ENCODE measurements at regions not wholly inside any gene's neighbourhood (a gene's known extent, or its start where the extent isn't known, plus 50 kb on each side); places are given as distances from the start of the nearest gene placed in this dataset.

DNA sequence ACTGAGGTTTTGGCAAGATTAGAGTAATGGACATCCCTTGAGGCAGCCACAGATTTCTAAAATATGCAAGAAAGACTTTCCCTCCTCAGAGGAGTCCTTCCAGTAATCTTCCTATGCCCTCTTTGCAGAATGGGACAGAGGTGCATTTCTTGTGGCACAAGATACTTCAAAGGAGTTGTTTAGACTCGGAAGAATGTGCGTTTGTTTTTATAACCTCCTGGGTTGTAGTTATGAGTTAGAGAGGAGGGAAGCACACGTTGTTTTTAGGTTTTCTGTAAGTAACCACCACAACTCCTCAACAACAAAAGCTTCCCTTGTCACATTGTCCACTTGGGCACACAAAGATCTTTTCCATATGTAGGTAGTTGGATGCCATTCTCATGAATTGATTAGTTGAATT is 78.1 kb upstream of the GLI3 start:
- H3K36me3 ChIP-seq (ENCODE audit: control insufficient read depth, insufficient read depth, low read length) = no peaks in the 10 kb centered on the region
- no peak for DNase-seq (ENCODE audit: low read depth)
- H3K27me3 ChIP-seq (ENCODE audit: control insufficient read depth, insufficient read depth, low read length) = no peaks in the 10 kb centered on the region
- TF ChIP-seq, protein P1, sequence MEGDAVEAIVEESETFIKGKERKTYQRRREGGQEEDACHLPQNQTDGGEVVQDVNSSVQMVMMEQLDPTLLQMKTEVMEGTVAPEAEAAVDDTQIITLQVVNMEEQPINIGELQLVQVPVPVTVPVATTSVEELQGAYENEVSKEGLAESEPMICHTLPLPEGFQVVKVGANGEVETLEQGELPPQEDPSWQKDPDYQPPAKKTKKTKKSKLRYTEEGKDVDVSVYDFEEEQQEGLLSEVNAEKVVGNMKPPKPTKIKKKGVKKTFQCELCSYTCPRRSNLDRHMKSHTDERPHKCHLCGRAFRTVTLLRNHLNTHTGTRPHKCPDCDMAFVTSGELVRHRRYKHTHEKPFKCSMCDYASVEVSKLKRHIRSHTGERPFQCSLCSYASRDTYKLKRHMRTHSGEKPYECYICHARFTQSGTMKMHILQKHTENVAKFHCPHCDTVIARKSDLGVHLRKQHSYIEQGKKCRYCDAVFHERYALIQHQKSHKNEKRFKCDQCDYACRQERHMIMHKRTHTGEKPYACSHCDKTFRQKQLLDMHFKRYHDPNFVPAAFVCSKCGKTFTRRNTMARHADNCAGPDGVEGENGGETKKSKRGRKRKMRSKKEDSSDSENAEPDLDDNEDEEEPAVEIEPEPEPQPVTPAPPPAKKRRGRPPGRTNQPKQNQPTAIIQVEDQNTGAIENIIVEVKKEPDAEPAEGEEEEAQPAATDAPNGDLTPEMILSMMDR (IDR thresholded peaks at IDR 0.05; ENCODE audit: insufficient read depth, low read length, poor library complexity, severe bottlenecking) = no peak
- H3K4me3 ChIP-seq (ENCODE audit: low read depth, low read length) = no peak overlapping the region

DNA sequence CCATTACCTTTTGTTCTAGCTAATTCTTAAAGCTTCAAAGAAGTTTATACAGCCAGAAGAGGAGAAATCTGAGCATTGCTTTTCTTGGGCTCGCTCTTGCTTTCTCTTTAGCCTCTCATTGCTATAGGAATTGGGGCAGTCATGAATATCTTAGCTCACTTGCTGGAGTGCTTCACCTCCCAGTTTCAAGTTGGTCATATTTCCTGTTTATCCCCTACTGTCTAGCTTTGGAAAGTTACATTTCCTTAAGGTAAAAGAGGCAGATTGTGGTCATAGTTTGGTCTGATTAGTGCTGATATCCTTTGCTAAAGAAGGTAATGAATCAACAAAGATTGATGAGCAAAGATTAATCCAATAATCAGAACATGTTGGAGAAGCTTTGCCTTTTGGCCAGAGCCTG is 77.7 kb upstream of the GLI3 start:
- Histone ChIP-seq H3K4me3 (ENCODE audit: low read depth, low read length) (no peak overlapping the region), H3K36me3 (ENCODE audit: control insufficient read depth, insufficient read depth, low read length) (no peaks in the 10 kb centered on the region)
- no peak for DNase-seq (ENCODE audit: low read depth)

DNA sequence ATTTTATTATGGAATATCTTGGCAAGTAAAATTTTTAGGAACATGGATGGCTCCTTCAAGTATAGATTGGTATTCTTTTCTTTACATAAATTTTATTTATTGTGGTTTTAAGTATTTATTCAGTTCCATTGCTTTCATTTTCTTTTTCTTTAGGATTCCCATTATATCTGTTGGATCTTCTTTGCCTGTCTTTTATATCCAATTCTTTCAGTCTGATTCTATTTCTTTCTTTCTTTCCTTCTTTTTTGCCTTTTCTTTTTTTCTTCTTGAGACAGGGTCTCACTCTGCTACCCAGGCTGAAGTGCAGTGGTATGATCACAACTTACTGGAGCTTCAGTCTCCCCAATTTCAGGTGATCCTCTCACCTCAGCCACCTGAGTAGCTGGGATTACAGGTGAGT is 74.2 kb upstream of the GLI3 start:
- Histone ChIP-seq H3K36me3 (ENCODE audit: control insufficient read depth, insufficient read depth, low read length) (no peaks in the 10 kb centered on the region), H3K27me3 (ENCODE audit: control insufficient read depth, insufficient read depth, low read length) (no peaks in the 10 kb centered on the region), H3K4me3 (ENCODE audit: low read depth, low read length) (no peak overlapping the region)
- TF ChIP-seq, protein P1 (IDR thresholded peaks at IDR 0.05; ENCODE audit: insufficient read depth, low read length, poor library complexity, severe bottlenecking) = no peak
- DNase-seq (ENCODE audit: low read depth) = no peak

More for the DNA sequence above, 77.7 kb upstream of the GLI3 start:
- TF ChIP-seq, protein P1 (IDR thresholded peaks at IDR 0.05; ENCODE audit: insufficient read depth, low read length, poor library complexity, severe bottlenecking) = no peak
- H3K27me3 ChIP-seq (ENCODE audit: control insufficient read depth, insufficient read depth, low read length) = no peaks in the 10 kb centered on the region

DNA sequence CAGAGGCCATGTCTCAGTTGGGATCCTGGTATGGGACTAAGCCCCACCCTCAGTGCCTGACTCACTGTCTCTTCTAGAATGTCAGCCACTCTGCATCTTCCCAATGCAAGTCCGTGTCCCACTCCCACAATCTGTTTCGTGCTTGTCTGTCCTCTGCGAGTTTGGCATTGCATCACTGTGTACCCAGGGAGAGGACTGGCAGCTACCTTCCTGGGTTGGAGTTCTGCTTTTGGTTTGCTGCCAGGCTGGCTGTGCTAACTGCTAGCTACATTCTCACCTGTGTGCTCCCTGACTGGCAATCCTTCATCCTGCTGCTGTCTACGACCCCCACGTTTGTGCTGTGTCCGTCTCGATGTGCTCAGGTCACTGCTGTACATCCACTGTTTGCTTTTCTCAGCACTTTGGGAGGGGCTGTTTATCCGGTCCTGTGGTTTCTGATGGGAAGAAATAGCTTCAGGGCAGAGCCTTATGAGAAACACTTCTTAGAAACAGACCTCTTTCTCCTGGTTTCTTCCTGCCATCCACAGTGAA is 56.0 kb upstream of the GLI3 start:
- TF ChIP-seq, protein P1 (IDR thresholded peaks at IDR 0.05; ENCODE audit: insufficient read depth, low read length, poor library complexity, severe bottlenecking) = no peak
- H3K36me3 ChIP-seq (ENCODE audit: control insufficient read depth, insufficient read depth, low read length) = no peaks in the 10 kb centered on the region
- no peaks in the 10 kb centered on the region for H3K27me3 ChIP-seq (ENCODE audit: control insufficient read depth, insufficient read depth, low read length)
- no peak overlapping the region for H3K4me3 ChIP-seq (ENCODE audit: low read depth, low read length)
- no peak for DNase-seq (ENCODE audit: low read depth)

DNA sequence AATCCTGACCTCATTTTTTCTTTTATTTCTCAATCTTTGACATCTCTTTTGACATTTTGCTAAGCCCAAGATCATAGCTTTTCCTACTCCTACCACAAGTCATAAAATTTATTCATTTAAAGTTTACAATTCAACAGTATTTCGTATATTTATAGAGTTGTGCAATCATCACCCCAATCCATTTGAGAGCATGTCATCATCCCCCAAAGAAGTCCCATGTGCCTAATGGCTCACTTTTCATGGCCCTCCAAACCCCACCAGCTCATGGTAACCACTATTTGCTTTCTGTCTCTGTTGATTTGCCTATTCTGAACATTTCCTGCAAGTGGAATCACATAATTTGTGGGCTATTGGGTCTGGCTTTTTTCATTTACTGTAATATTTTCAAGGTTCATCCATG is 52.5 kb upstream of the GLI3 start:
- TF ChIP-seq, protein P1 (IDR thresholded peaks at IDR 0.05; ENCODE audit: insufficient read depth, low read length, poor library complexity, severe bottlenecking) = no peak
- no peaks in the 10 kb centered on the region for H3K27me3 ChIP-seq (ENCODE audit: control insufficient read depth, insufficient read depth, low read length)
- H3K4me3 ChIP-seq (ENCODE audit: low read depth, low read length) = no peak overlapping the region
- DNase-seq (ENCODE audit: low read depth) = no peak
- H3K36me3 ChIP-seq (ENCODE audit: control insufficient read depth, insufficient read depth, low read length) = no peaks in the 10 kb centered on the region

All from kidney epithelial cell (primary cell).